Breast epithelium (tissue), 3 donors: ENCODE measurements at regions not wholly inside any gene's neighbourhood (a gene's known extent, or its start where the extent isn't known, plus 50 kb on each side); places are given as distances from the start of the nearest gene placed in this dataset.

Source experiments
- POLR2A ChIP-seq: fragments of 450-650 bp; IDR thresholded peaks from one replicate; pipeline ENCODE4 v1.6.1; 2016; ENCODE audit warnings: antibody characterized with exemption, mild to moderate bottlenecking, moderate library complexity
- POLR2AphosphoS5 ChIP-seq, 3 donors: sonication (generic); formaldehyde crosslinking; IDR thresholded peaks; one replicate each; pipeline ENCODE4 v1.6.1; 2017; ENCODE audit warnings: antibody characterized with exemption in 3 of 3
- TF ChIP-seq, protein P1 (sequence below), 3 donors: fragments of 450-650 bp; IDR thresholded peaks; one replicate each; pipeline ENCODE4 v1.5.1; 2016 to 2017; ENCODE audit warnings: antibody characterized with exemption in 3 of 3, mild to moderate bottlenecking in 3 of 3, moderate library complexity in 3 of 3

DNA sequence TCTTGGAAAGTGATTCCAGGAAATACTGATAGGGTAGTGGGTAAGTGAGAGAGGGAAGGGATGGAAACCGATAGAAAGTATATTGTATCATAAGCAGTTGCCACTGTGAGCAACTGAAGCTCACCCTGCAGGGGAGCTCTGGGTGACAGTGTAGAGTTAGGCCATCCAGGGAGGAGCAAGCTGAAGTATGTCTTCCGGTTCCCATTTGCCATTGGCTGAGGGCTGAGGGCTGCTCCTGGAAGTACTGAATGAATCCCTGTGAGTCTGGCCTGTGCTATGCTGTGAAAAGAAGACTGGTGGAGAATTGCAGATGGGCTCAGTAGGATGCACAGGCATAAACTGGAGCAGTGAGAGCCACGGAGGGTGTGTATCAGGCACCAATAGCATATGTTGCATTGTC, 348.3 kb downstream of the MFSD1 start:
- TF ChIP-seq, protein P1, sequence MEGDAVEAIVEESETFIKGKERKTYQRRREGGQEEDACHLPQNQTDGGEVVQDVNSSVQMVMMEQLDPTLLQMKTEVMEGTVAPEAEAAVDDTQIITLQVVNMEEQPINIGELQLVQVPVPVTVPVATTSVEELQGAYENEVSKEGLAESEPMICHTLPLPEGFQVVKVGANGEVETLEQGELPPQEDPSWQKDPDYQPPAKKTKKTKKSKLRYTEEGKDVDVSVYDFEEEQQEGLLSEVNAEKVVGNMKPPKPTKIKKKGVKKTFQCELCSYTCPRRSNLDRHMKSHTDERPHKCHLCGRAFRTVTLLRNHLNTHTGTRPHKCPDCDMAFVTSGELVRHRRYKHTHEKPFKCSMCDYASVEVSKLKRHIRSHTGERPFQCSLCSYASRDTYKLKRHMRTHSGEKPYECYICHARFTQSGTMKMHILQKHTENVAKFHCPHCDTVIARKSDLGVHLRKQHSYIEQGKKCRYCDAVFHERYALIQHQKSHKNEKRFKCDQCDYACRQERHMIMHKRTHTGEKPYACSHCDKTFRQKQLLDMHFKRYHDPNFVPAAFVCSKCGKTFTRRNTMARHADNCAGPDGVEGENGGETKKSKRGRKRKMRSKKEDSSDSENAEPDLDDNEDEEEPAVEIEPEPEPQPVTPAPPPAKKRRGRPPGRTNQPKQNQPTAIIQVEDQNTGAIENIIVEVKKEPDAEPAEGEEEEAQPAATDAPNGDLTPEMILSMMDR (IDR thresholded peaks at IDR 0.05): no peak
- TF ChIP-seq POLR2AphosphoS5 (IDR thresholded peaks at IDR 0.05): no peak
- TF ChIP-seq POLR2A: no peak
